HepG2 (cell line): ENCODE measurements at regions not wholly inside any gene's neighbourhood (a gene's known extent, or its start where the extent isn't known, plus 50 kb on each side); places are given as distances from the start of the nearest gene placed in this dataset.
A peak's percentile ranks its signal among the peaks of the same experiment; 100 is the strongest.

Experiments
- ATAC-seq: fragments of 200-7000 bp; cut with Tn5 transposase; 3 replicates; pipeline ENCODE4 v1.9.1; 2020; ENCODE audit warnings: mild to moderate bottlenecking, moderate library complexity
- BruUV-seq: library from RNA; stranded (reverse); fragments of 400-500 nt; replicated peaks from 2 replicates; lab custom pipeline; 2021; lab: Mats Ljungman, UMichigan
- CTCF ChIA-PET: fragments of 300-600 bp; formaldehyde crosslinking; extraction: SDS; loops from one replicate; lab custom pipeline; 2021; ENCODE audit warnings: low total read pairs, inconsistent platforms, low intra/inter-chr PET ratio; lab: Yijun Ruan, JAX
- POLR2A ChIA-PET: fragments of 350-600 bp; sonication (Branson Sonifier 250); formaldehyde crosslinking; loops from one replicate; lab custom pipeline; 2020; ENCODE audit warnings: antibody characterized with exemption, inconsistent platforms; lab: Yijun Ruan, JAX
- DNase-seq: peaks from one replicate; pipeline ENCODE4 v3.0.0-alpha.2; 2015; ENCODE audit warnings: low spot score
- FAIRE-seq: peaks from 3 replicates; lab custom pipeline; 2011; peaks lifted over from hg19 to GRCh38; lab: Jason Lieb, UNC
- H2AFZ ChIP-seq: one replicate; pipeline ENCODE4 v1.6.1; 2011; ENCODE audit warnings: low read length, inconsistent platforms
- H3K27ac ChIP-seq: fragments of 300-600 bp; 3 replicates; pipeline ENCODE4 v1.8.0; 2011; ENCODE audit warnings: mixed run types, mild to moderate bottlenecking, mixed read lengths, low read length, inconsistent platforms; ENCODE audit not compliant: insufficient read depth; ENCODE audit errors: extremely low read length
- H3K27me3 ChIP-seq, 2 experiments: fragments of 200-600 bp in 1 of 2; 2 replicates in 1 of 2; 3 replicates in 1 of 2; pipeline versions ENCODE4 v1.6.0 to v1.8.0; 2011; ENCODE audit warnings: low read length in 2 of 2, mild to moderate bottlenecking in 2 of 2, moderate library complexity in 2 of 2, inconsistent platforms in 1 of 2; ENCODE audit not compliant: insufficient read depth in 2 of 2, control insufficient read depth in 1 of 2
- H3K36me3 ChIP-seq, 2 experiments: fragments of 200-600 bp in 1 of 2; replicated peaks in 1 of 2; 2 replicates in 1 of 2; 3 replicates in 1 of 2; pipeline versions ENCODE4 v1.5.1 to v1.8.0; 2011; ENCODE audit warnings: low read length in 2 of 2, inconsistent platforms in 1 of 2; ENCODE audit not compliant: insufficient read depth in 2 of 2, control insufficient read depth in 1 of 2
- H3K4me1 ChIP-seq: 2 replicates; pipeline ENCODE4 v1.5.1; 2012; ENCODE audit warnings: low read length, inconsistent platforms; ENCODE audit not compliant: insufficient read depth
- H3K4me2 ChIP-seq: 2 replicates; pipeline ENCODE4 v1.6.0; 2011; ENCODE audit warnings: low read depth, low read length, inconsistent platforms
- H3K4me3 ChIP-seq, 3 experiments: fragments of 200-600 bp in 1 of 3; sonication (generic), shearing (Covaris generic) in 1 of 3; replicated peaks in 1 of 3; 2 replicates each; pipeline ENCODE4 v1.5.1; 2011 to 2016; ENCODE audit warnings: low read length in 3 of 3, inconsistent platforms in 2 of 3, low read depth in 2 of 3, mild to moderate bottlenecking in 2 of 3, control low read depth in 1 of 3, mixed read lengths in 1 of 3; ENCODE audit not compliant: insufficient read depth in 1 of 3
- H3K79me2 ChIP-seq: one replicate; pipeline ENCODE4 v1.6.1; 2011; ENCODE audit warnings: low read length, inconsistent platforms; ENCODE audit not compliant: insufficient read depth
- H3K9ac ChIP-seq: 2 replicates; pipeline ENCODE4 v1.6.0; 2011; ENCODE audit warnings: mild to moderate bottlenecking, low read depth, low read length, inconsistent platforms; ENCODE audit not compliant: insufficient read depth
- H3K9me3 ChIP-seq: 2 replicates; pipeline ENCODE4 v1.5.1; 2012; ENCODE audit warnings: mild to moderate bottlenecking, low read length
- H4K20me1 ChIP-seq: 2 replicates; pipeline ENCODE4 v1.6.0; 2011; ENCODE audit warnings: inconsistent platforms, mild to moderate bottlenecking, low read length, moderate library complexity; ENCODE audit not compliant: insufficient read depth
- CSRNP1 ChIP-seq: sonication (generic); formaldehyde crosslinking; IDR thresholded peaks from 2 replicates; pipeline ENCODE4 v1.8.1; 2023; ENCODE audit warnings: mild to moderate bottlenecking, missing genetic modification reagents
- EED ChIP-seq: sonication (generic); formaldehyde crosslinking; IDR thresholded peaks from 2 replicates; pipeline ENCODE4 v1.5.0; 2020; ENCODE audit warnings: mild to moderate bottlenecking, missing genetic modification reagents
- ETV6 ChIP-seq: sonication (generic); formaldehyde crosslinking; conservative IDR thresholded peaks from 2 replicates; pipeline ENCODE4 v1.4.0; 2020; ENCODE audit warnings: missing genetic modification reagents
- GABPA ChIP-seq, 2 experiments: IDR thresholded peaks; 2 replicates each; pipeline ENCODE4 v1.6.1; 2011 to 2016; ENCODE audit warnings: low read depth in 2 of 2, low read length in 1 of 2, missing biosample characterization in 1 of 2, missing genetic modification characterization in 1 of 2
- KDM4B ChIP-seq: sonication (generic); formaldehyde crosslinking; IDR thresholded peaks from 2 replicates; pipeline ENCODE4 v1.4.0; 2020; ENCODE audit warnings: missing genetic modification reagents
- MED8 ChIP-seq: sonication (generic); formaldehyde crosslinking; IDR thresholded peaks from 2 replicates; pipeline ENCODE4 v1.8.1; 2023; ENCODE audit warnings: mild to moderate bottlenecking, missing genetic modification reagents; ENCODE audit not compliant: insufficient replicate concordance
- MTA1 ChIP-seq: sonication (generic); formaldehyde crosslinking; IDR thresholded peaks from 2 replicates; pipeline ENCODE4 v1.4.0; 2020; ENCODE audit warnings: missing genetic modification reagents, mild to moderate bottlenecking, borderline replicate concordance
- MYPOP ChIP-seq: sonication (generic); formaldehyde crosslinking; IDR thresholded peaks from 2 replicates; pipeline ENCODE4 v1.8.1; 2023; ENCODE audit warnings: mild to moderate bottlenecking, moderate library complexity, missing genetic modification reagents
- YY1 ChIP-seq: IDR thresholded peaks from 2 replicates; pipeline ENCODE4 v1.6.1; 2011; ENCODE audit warnings: low read length, low read depth, moderate library complexity, mild to moderate bottlenecking; ENCODE audit not compliant: insufficient read depth, insufficient replicate concordance
- ZNF24 ChIP-seq: fragments of 450-650 bp; IDR thresholded peaks from 2 replicates; pipeline ENCODE4 v1.6.1; 2017; ENCODE audit warnings: antibody characterized with exemption, mild to moderate bottlenecking
- ZNF30 ChIP-seq: sonication (generic); formaldehyde crosslinking; IDR thresholded peaks from 2 replicates; pipeline ENCODE4 v1.5.0; 2020; ENCODE audit warnings: mild to moderate bottlenecking, missing genetic modification reagents
- ZNF615 ChIP-seq: sonication (generic); formaldehyde crosslinking; IDR thresholded peaks from 2 replicates; pipeline ENCODE4 v1.5.0; 2020; ENCODE audit warnings: mild to moderate bottlenecking, missing genetic modification reagents, borderline replicate concordance
- ZNF879 ChIP-seq: sonication (generic); formaldehyde crosslinking; IDR thresholded peaks from 2 replicates; pipeline ENCODE4 v1.8.1; 2023; ENCODE audit warnings: missing genetic modification reagents
- WGBS: methylation state at CpG from one replicate; pipeline ENCODE4 v1.1.6; 2017; ENCODE audit warnings: low lambda C conversion rate; 5-methylcytosine and 5-hydroxymethylcytosine counted together
- in situ Hi-C: cut with HindIII; loops from 2 replicates; pipeline ENCODE4 v1.10.0; 2017; ENCODE audit warnings: low pct_unique_long_range_greater_than_20kb; ENCODE audit not compliant: extremely low pct_ligation_motif_present
- intact Hi-C: fragments of 100-400 bp; cut with micrococcal nuclease; formaldehyde crosslinking; loops from one replicate; pipeline ENCODE4 v1.10.0; 2022; ENCODE audit not compliant: unreplicated experiment
- TF ChIP-seq, protein P1 (sequence below): sonication (generic); formaldehyde crosslinking; IDR thresholded peaks from 2 replicates; pipeline ENCODE4 v1.5.0; 2020; ENCODE audit warnings: missing genetic modification reagents, mild to moderate bottlenecking, borderline replicate concordance
- TF ChIP-seq, protein P2 (sequence below): sonication (generic); formaldehyde crosslinking; IDR thresholded peaks from 2 replicates; pipeline ENCODE4 v1.5.0; 2020; ENCODE audit warnings: mild to moderate bottlenecking, missing genetic modification reagents

DNA sequence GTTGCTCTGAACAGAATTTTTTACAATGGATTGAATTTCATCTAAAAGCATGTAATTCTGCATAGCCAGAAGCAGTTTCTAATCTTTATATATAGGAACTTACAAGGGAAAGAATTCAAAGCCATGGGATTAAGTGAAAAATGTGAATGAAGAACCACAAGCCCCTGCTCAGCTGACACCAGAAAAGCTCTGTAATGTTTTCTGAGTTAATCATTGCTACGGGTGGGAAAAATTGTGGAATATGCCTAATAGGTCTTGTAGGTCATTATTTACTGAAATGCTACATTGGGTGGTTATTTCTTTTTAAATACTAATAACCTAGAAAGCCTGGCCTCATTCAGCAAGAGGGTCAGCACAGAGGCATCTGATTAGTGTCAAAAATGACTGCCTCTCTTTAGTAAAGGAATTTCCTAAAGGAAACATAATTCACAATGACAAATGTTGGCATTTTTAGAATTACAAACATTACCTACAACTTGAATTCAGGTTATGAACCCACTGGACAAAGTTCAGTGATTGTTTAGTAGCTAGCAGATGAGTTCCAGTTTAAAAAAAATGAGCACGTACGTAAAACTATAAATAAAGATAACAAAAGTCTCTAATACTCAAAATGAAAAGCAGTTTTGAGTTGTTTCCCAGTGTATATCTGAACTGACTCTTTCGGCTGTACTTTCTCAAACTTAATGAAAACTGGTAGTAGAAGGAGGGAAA, 75.3 kb downstream of the BMP4 start (continued):
- TF ChIP-seq, protein P1, sequence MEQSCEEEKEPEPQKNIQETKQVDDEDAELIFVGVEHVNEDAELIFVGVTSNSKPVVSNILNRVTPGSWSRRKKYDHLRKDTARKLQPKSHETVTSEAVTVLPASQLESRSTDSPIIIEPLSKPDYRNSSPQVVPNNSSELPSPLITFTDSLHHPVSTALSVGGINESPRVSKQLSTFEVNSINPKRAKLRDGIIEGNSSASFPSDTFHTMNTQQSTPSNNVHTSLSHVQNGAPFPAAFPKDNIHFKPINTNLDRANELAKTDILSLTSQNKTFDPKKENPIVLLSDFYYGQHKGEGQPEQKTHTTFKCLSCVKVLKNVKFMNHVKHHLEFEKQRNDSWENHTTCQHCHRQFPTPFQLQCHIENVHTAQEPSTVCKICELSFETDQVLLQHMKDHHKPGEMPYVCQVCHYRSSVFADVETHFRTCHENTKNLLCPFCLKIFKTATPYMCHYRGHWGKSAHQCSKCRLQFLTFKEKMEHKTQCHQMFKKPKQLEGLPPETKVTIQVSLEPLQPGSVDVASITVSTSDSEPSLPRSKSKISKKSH (CRISPR knock-in tag), result no peak
- TF ChIP-seq ZNF879 (no peak), ZNF24 (no peak)

DNA sequence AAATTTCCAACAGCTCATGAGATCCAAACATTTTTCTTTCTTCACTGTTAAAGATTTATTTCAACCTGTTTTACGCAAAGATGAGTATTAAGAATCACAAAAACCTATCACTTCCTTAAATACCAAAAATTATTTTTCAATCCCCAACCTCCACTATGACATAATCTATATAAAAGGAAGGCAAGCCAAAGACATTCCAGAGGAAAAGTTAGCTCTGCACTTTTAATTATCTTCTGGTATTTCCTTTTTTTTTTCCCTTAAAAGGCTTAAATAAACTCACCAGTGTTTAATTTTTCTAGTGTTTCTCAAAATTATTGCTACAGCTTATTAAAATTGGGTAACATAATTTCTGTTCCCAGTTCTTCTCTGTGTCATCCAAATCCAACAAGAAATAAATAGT, 75.9 kb downstream of the BMP4 start:
- WGBS, result 95% methylated on average over 1 of the region's 1 CpG
- CTCF ChIA-PET, result no interaction called here
- ATAC-seq (no peak), DNase-seq (no peak), FAIRE-seq (no peak)
- no peaks in the 10 kb centered on the region for H3K36me3 ChIP-seq
- no peak overlapping the region for H2AFZ ChIP-seq
- H3K27ac ChIP-seq, result peak overlapping the region; percentile 77
- no peaks in the 10 kb centered on the region for H3K9me3 ChIP-seq
- in situ Hi-C loops, result no loop called here
- no peaks in the 10 kb centered on the region for H3K27me3 ChIP-seq
- H3K9ac ChIP-seq, result peak overlapping the region; percentile 55; the same call in 1 of the 2 replicates
- POLR2A ChIA-PET, result interaction anchor here (0.8 to 1.7 kb wide), 2 partner anchors 22 to 72 kb away, joined by 3 to 4 read pairs; no protein-coding TSS in a partner anchor
- H3K4me1 ChIP-seq, result peaks cover 65% of the 10 kb centered on the region
- H3K4me2 ChIP-seq, result peak overlapping the region; percentile 65
- no peaks in the 10 kb centered on the region for H3K79me2 ChIP-seq
- no peak overlapping the region for H3K4me3 ChIP-seq
- intact Hi-C loops, result loop anchor here (10.0 kb wide), 1 partner anchor 64 kb away; no protein-coding TSS in a partner anchor
- BruUV-seq, result no TSS peak
- no peaks in the 10 kb centered on the region for H4K20me1 ChIP-seq
- TF ChIP-seq MYPOP (CRISPR knock-in tag) (no peak), KDM4B (CRISPR knock-in tag) (no peak), ZNF615 (CRISPR knock-in tag) (no peak), CSRNP1 (no peak), GABPA (IDR thresholded peaks at IDR 0.05; ENCODE audit: low read depth, low read length) (no peak), GABPA (CRISPR knock-in tag; IDR thresholded peaks at IDR 0.05; ENCODE audit: low read depth) (no peak), ZNF30 (CRISPR knock-in tag) (no peak), EED (CRISPR knock-in tag) (no peak), MTA1 (CRISPR knock-in tag) (no peak), ETV6 (no peak), YY1 (no peak), MED8 (CRISPR knock-in tag) (no peak)
- TF ChIP-seq, protein P2, sequence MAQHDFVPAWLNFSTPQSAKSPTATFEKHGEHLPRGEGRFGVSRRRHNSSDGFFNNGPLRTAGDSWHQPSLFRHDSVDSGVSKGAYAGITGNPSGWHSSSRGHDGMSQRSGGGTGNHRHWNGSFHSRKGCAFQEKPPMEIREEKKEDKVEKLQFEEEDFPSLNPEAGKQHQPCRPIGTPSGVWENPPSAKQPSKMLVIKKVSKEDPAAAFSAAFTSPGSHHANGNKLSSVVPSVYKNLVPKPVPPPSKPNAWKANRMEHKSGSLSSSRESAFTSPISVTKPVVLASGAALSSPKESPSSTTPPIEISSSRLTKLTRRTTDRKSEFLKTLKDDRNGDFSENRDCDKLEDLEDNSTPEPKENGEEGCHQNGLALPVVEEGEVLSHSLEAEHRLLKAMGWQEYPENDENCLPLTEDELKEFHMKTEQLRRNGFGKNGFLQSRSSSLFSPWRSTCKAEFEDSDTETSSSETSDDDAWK (CRISPR knock-in tag), result no peak
